CD14-positive monocyte (primary cell): ENCODE measurements at regions not wholly inside any gene's neighbourhood (a gene's known extent, or its start where the extent isn't known, plus 50 kb on each side); places are given as distances from the start of the nearest gene placed in this dataset.

Experiments
- DNase-seq, 3 donors: peaks; one replicate each; pipeline ENCODE4 v3.0.0-alpha.2; 2011 to 2022
- H2AFZ ChIP-seq: 2 replicates; pipeline ENCODE4 v1.6.0; 2012; ENCODE audit warnings: mild to moderate bottlenecking, low read depth, low read length, inconsistent platforms; ENCODE audit not compliant: insufficient read depth, poor library complexity, severe bottlenecking
- H3K27ac ChIP-seq, 2 donors: 1 replicate in 1 of 2; 2 replicates in 1 of 2; pipeline ENCODE4 v1.5.1; 2012 to 2013; ENCODE audit warnings: low read length in 2 of 2, control low read depth in 1 of 2, inconsistent platforms in 1 of 2, low read depth in 1 of 2, mild to moderate bottlenecking in 1 of 2
- H3K27me3 ChIP-seq, 2 donors: one replicate each; pipeline versions ENCODE4 v1.6.0 to v1.6.1; 2011 to 2013; ENCODE audit warnings: low read length in 2 of 2; ENCODE audit not compliant: control insufficient read depth in 2 of 2, insufficient read depth in 2 of 2
- H3K36me3 ChIP-seq, 2 donors: replicated peaks in 1 of 2; 1 replicate in 1 of 2; 2 replicates in 1 of 2; pipeline versions ENCODE4 v1.5.1 to v1.6.1; 2012 to 2013; ENCODE audit warnings: low read length in 2 of 2, control low read depth in 1 of 2, inconsistent platforms in 1 of 2, mild to moderate bottlenecking in 1 of 2; ENCODE audit not compliant: insufficient read depth in 2 of 2, control insufficient read depth in 1 of 2
- H3K4me1 ChIP-seq, 2 donors: 1 replicate in 1 of 2; 2 replicates in 1 of 2; pipeline versions ENCODE4 v1.5.1 to v1.6.1; 2012 to 2013; ENCODE audit warnings: low read length in 2 of 2, control low read depth in 1 of 2, inconsistent platforms in 1 of 2, mild to moderate bottlenecking in 1 of 2, moderate library complexity in 1 of 2; ENCODE audit not compliant: insufficient read depth in 2 of 2, control insufficient read depth in 1 of 2
- H3K4me2 ChIP-seq: replicated peaks from 2 replicates; pipeline ENCODE3; 2012; ENCODE audit warnings: low read length, moderate library complexity, mild to moderate bottlenecking; ENCODE audit not compliant: poor library complexity, severe bottlenecking; ENCODE audit errors: extremely low read depth
- H3K4me3 ChIP-seq, 3 experiments: fragments of 200-600 bp in 1 of 3; sonication (generic) in 1 of 3; replicated peaks in 1 of 3; 1 replicate in 2 of 3; 2 replicates in 1 of 3; pipeline ENCODE4 v1.5.1; 2011 to 2013; ENCODE audit warnings: low read length in 3 of 3, mild to moderate bottlenecking in 3 of 3, control low read depth in 2 of 3, low read depth in 2 of 3, inconsistent platforms in 1 of 3, moderate library complexity in 1 of 3
- H3K79me2 ChIP-seq: 2 replicates; pipeline ENCODE4 v1.6.0; 2012; ENCODE audit warnings: mild to moderate bottlenecking, control low read depth, inconsistent platforms, low read length, moderate library complexity; ENCODE audit not compliant: insufficient read depth
- H3K9ac ChIP-seq: 2 replicates; pipeline ENCODE4 v1.6.0; 2017; ENCODE audit warnings: low read length, mild to moderate bottlenecking; ENCODE audit not compliant: insufficient read depth, poor library complexity, severe bottlenecking
- H3K9me3 ChIP-seq, 2 donors: replicated peaks in 1 of 2; 1 replicate in 1 of 2; 2 replicates in 1 of 2; pipeline versions ENCODE4 v1.5.1 to v1.6.1; 2012 to 2013; ENCODE audit warnings: low read length in 2 of 2, control low read depth in 1 of 2; ENCODE audit not compliant: control insufficient read depth in 1 of 2, insufficient read depth in 1 of 2
- H4K20me1 ChIP-seq: 2 replicates; pipeline ENCODE4 v1.6.0; 2012; ENCODE audit warnings: mild to moderate bottlenecking, low read length, control low read depth, moderate library complexity; ENCODE audit not compliant: insufficient read depth
- H3K27ac Mint-ChIP-seq, 7 donors: one replicate each; pipeline ENCODE4 v1.8.0; 2020; ENCODE audit warnings: mild to moderate bottlenecking in 7 of 7, mixed read lengths in 7 of 7, moderate library complexity in 6 of 7, inconsistent platforms in 2 of 7
- H3K27me3 Mint-ChIP-seq, 3 donors: one replicate each; pipeline ENCODE4 v1.8.0; 2021 to 2022; ENCODE audit warnings: low read depth in 3 of 3, mild to moderate bottlenecking in 3 of 3, mixed read lengths in 3 of 3, moderate library complexity in 3 of 3, inconsistent platforms in 1 of 3
- H3K36me3 Mint-ChIP-seq, 2 donors: one replicate each; pipeline ENCODE4 v1.8.0; 2020; ENCODE audit warnings: mixed read lengths in 2 of 2, inconsistent platforms in 1 of 2, mild to moderate bottlenecking in 1 of 2
- H3K4me1 Mint-ChIP-seq: one replicate; pipeline ENCODE4 v1.8.0; 2020; ENCODE audit warnings: mild to moderate bottlenecking, mixed read lengths
- H3K4me3 Mint-ChIP-seq, 2 donors: one replicate each; pipeline ENCODE4 v1.8.0; 2020; ENCODE audit warnings: mild to moderate bottlenecking in 2 of 2, mixed read lengths in 2 of 2, moderate library complexity in 1 of 2
- H3K9me3 Mint-ChIP-seq, 7 donors: one replicate each; pipeline ENCODE4 v1.8.0; 2020 to 2022; ENCODE audit warnings: mixed read lengths in 7 of 7, mild to moderate bottlenecking in 6 of 7, moderate library complexity in 6 of 7, inconsistent platforms in 2 of 7
- whole genome bisulfite sequencing: methylation state at CpG from one replicate; pipeline ENCODE4 v1.1.5; 2013; ENCODE audit warnings: missing lambda C conversion rate; ENCODE audit not compliant: insufficient coverage; 5-methylcytosine and 5-hydroxymethylcytosine counted together
- intact Hi-C, 2 donors: fragments of 100-400 bp; cut with micrococcal nuclease; formaldehyde crosslinking; loops; one replicate each; pipeline versions ENCODE4 v1.15.0 to v1.15.1; 2023
- TF ChIP-seq, protein P1 (sequence below): fragments of 200-600 bp; IDR thresholded peaks from one replicate; pipeline ENCODE4 v1.8.0; 2022; ENCODE audit warnings: antibody characterized with exemption, mild to moderate bottlenecking

- Histone ChIP-seq H3K9ac (no peak overlapping the region), H3K4me3 (no peak overlapping the region), H3K4me2 (no peak overlapping the region), H3K9me3 (no peaks in the 10 kb centered on the region), H3K27ac (no peak overlapping the region), H3K4me1 (no peaks in the 10 kb centered on the region), H3K27me3 (no peaks in the 10 kb centered on the region), H4K20me1 (no peaks in the 10 kb centered on the region), H3K79me2 (no peaks in the 10 kb centered on the region), H2AFZ (no peak overlapping the region), H3K36me3 (no peaks in the 10 kb centered on the region)
- Mint-ChIP-seq H3K9me3 (no peaks in the 10 kb centered on the region), H3K27ac (no peak overlapping the region), H3K36me3 (no peaks in the 10 kb centered on the region), H3K27me3 (peaks cover 0 to 4% (median 1%) of the 10 kb centered on the region in 3 donors), H3K4me3 (no peak overlapping the region), H3K4me1 (peaks cover 8% of the 10 kb centered on the region)
- no peak for DNase-seq
- intact Hi-C loops = no loop called here
- TF ChIP-seq, protein P1, sequence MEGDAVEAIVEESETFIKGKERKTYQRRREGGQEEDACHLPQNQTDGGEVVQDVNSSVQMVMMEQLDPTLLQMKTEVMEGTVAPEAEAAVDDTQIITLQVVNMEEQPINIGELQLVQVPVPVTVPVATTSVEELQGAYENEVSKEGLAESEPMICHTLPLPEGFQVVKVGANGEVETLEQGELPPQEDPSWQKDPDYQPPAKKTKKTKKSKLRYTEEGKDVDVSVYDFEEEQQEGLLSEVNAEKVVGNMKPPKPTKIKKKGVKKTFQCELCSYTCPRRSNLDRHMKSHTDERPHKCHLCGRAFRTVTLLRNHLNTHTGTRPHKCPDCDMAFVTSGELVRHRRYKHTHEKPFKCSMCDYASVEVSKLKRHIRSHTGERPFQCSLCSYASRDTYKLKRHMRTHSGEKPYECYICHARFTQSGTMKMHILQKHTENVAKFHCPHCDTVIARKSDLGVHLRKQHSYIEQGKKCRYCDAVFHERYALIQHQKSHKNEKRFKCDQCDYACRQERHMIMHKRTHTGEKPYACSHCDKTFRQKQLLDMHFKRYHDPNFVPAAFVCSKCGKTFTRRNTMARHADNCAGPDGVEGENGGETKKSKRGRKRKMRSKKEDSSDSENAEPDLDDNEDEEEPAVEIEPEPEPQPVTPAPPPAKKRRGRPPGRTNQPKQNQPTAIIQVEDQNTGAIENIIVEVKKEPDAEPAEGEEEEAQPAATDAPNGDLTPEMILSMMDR = no peak
- 78% methylated on average over 4 of the region's 5 CpGs for WGBS
These were observed 118.5 kb upstream of the LIPC start for GRCh38 chr15:58313304-58313703.

GRCh38 chr15:58313810-58314592 lies 117.8 kb upstream of the LIPC start:
- Mint-ChIP-seq H3K27ac (peak overlapping the region in 1 of 7 donors; percentile 79), H3K4me1 (peaks cover 8% of the 10 kb centered on the region), H3K9me3 (no peaks in the 10 kb centered on the region), H3K36me3 (no peaks in the 10 kb centered on the region), H3K27me3 (peaks cover 0 to 4% (median 1%) of the 10 kb centered on the region in 3 donors), H3K4me3 (no peak overlapping the region)
- no peak for DNase-seq
- intact Hi-C loops = no loop called here
- Histone ChIP-seq H3K9ac (no peak overlapping the region), H3K4me1 (no peaks in the 10 kb centered on the region), H3K4me2 (no peak overlapping the region), H3K27me3 (no peaks in the 10 kb centered on the region), H2AFZ (no peak overlapping the region), H3K36me3 (no peaks in the 10 kb centered on the region), H4K20me1 (no peaks in the 10 kb centered on the region), H3K9me3 (no peaks in the 10 kb centered on the region), H3K79me2 (no peaks in the 10 kb centered on the region), H3K4me3 (no peak overlapping the region), H3K27ac (no peak overlapping the region)
- 75% methylated on average over 2 of the region's 6 CpGs for WGBS
- TF ChIP-seq, protein P1 = no peak
